GM18502 (cell line): ENCODE measurements at regions not wholly inside any gene's neighbourhood (a gene's known extent, or its start where the extent isn't known, plus 50 kb on each side); places are given as distances from the start of the nearest gene placed in this dataset.

ENCODE experiments used
- ATAC-seq: cut with Tn5 transposase; IDR thresholded peaks from one replicate; pipeline ENCODE4 v1.9.1; 2021; ENCODE audit warnings: mild to moderate bottlenecking; ENCODE audit not compliant: unreplicated experiment, poor library complexity

DNA sequence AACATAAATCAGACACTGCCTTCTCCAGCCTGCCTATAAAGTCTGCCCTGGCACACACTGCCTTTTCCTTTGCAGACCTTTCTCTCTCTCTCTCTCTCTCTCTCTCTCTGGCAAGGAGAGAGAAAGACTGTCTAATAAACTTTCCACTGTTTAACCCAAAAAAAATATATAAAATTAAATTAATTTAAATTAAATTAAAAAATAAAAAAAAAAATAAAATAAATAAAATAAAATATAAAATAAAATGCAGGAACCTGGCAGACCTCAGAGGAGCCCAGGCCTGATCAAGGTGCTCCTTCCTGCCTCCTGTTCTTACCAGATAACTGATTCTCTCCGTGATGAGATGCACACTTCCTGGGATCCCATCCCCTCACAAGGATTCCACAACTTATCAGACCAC, 103.9 kb upstream of the VASH1 start:
- no peak for ATAC-seq

DNA sequence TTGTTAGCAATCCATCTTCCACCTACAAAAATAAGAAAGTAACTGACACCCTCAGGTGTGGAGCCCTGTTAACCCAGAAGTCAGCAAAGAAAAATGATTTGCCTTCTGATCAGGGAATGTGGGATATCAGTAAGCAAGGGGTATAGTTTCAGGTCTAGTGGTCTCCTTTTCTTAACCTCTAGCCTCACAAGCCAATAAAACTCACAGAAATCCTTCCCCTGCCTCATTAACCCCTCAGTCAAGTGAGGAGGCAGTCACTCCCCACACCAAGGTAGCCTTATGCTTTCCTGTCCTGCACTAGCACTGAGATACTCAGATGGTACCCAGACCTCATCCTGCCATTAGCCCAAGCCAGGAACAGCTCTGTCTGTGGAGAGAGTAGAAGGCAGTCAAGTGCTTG, 103.4 kb upstream of the VASH1 start:
- no peak for ATAC-seq

DNA sequence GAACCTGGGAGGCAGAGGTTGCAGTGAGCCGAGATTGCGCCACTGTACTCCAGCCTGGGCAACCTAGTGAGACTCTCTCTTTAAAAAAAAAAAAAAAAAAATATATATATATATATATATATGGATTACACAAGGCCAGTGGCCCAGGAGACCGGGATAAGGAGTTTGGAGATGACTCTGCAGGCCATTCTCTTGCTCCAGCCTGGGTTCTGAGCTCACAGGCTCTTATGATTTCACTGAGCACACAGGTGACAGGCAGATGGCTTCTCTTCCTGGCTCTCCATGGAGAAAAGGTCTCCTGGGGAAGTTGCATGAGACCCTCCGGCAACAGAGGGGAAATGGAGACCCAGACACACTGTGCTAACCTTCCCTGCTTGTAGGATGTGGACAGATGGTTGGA, 98.7 kb upstream of the VASH1 start:
- ATAC-seq, result no peak

DNA sequence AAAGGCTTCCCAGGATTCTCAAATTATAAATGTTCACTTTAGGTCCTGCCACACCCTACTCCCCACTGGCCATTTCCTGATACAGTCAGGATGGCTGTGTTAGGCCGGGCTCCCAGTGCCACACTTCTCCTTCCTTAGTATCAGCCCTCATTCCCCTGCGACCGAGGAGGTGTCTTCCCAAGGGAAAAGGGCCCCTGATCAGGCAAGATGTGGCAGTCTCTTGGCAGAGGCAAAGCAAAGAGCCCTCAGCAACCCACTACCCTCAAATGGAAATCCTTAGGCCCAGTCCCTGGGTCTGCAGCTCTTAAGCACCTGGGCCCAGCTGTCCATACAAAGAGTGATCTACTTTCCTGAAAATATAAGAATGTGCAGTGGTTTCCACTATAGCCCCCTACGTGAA, 96.5 kb upstream of the VASH1 start:
- no peak for ATAC-seq

DNA sequence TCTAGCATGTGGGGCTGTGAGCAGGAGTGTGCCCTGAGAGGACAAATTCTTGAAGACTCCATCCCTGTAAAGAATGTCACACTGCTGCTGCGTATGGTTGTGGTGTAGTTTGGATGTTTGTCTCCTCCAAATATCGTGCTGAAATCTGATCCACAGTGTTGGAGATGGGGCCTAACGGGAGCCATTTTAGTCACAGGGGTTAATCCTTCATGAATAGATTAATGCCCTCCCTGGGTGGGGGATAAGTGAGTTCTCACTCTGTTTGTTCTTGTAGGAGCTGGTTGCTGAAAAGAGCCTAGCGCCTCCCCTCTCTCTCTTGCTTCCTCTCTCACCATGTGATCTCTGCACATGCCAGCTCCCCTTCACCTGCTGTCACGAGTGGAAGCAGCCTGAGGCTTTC, 94.5 kb upstream of the VASH1 start:
- no peak for ATAC-seq

DNA sequence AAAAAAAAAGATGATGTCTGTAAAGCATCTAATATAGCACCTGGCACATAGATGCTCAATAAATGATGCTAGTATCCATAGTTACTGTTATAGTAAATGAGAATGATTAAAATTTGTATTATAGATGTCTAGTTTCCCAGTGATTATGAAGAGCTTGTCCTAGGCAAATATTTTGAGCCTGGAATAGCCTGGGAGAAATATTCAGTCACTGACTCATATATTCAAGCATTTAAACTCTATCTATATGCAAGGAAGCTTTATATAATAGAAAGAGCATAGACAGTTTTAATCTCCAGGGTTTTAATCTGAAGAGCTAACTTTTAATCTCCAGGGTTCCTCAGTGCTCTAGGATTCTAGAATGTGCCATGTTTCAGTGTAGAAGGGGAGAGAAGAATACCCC, 91.5 kb upstream of the VASH1 start:
- no peak for ATAC-seq

DNA sequence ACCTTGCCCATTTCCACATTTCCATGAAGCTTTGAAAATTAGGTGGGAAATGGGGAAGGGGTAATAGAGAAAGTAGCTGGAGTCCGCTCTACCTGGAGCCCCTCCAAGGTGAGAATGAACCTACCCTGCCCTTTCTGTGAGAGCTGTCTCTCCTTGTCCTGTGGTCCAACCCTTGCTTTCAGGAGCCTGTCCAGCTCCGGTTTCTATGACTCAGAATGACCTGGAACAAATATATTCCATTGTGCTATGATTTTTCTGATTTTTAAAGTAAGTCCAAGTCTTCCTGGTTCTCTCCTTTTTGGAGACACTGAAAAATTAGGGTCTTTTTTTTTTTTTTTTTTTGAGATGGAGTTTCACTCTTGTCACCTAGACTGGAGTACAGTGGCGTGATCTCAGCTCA, 89.1 kb upstream of the VASH1 start:
- ATAC-seq, result no peak

DNA sequence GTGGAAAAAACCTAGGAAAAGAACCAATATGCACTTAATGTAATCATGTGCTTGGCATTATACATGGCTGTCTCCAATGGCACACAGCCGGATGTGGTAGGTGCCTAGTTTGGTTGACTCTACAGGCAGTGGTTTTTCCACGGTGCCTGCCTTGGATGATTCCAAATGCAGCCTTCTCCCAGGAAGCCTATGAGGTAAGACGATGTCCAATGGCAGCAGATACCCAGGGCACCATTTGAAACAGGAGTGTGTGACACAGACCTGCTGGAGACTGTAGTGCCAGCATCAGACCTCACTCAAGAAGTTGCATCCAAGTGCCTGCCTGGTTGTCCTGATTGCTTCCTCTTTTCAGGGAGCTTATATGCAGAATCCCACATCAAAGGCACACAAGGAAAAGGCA, 88.0 kb upstream of the VASH1 start:
- ATAC-seq, result no peak

DNA sequence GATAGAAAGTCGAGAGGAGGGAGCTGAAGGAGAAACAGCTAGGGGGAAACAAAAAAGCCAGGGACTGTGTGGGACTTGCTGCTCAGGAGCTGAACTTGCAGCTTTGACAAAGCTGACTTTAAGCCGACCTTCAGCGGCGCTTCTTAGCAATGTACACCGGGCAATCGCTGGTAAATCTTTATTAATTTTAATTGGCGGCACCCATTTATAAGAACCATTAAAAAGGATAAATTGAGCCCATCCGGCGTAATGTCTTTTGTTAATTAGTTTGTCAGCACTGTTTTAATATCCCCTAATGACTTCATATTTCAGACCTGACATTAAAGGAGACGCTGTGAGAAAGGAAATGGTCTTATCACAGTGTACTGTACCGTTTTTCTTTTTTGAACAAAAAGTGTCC, 86.2 kb upstream of the VASH1 start:
- ATAC-seq, result no peak

DNA sequence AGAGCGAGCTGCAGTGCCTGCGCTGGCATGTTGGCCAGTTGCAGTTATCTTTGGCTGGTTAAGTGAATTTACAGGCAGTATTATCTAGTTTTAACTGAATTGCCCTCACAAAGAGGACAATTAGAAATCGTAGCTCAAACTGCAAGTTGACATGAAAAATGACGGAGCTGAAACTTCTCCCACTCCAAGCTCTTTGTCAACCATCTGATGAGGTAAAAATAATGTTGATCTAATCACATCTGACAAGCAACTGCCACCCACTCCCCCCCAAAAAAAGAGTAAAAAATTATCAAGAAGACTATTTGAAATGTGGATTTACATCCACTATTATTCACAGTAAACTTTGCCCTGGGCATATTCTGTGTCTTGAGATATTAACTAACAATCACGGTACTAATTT, 84.7 kb upstream of the VASH1 start:
- no peak for ATAC-seq

DNA sequence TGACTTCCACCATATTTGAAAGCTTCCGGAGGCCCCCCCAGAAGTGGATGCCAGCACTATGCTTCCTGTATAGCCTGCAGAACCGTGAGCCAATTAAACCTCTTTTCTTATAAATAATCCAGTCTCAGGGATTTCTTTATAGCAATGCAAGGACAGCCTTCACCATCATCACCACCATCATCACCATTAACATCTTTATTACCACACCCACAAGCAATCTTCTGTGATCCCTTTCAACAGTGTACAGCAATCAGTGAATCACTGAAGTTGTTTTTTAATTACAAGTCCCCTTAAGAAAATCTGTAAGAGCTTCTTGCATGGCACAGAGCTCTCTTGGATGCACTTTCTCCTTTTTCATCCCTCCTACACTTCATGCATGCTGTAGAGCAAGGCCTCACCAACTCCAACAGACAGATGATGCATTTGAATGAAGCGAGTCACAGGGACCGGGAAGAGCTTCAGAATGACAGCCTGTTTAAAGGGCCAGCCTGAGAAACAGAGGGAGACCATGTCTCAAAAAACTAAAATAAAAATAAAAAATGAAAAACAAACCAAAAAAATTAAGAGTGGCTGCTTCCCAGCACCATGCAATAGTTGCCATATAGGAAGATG, 83.6 kb upstream of the VASH1 start:
- ATAC-seq, result no peak

DNA sequence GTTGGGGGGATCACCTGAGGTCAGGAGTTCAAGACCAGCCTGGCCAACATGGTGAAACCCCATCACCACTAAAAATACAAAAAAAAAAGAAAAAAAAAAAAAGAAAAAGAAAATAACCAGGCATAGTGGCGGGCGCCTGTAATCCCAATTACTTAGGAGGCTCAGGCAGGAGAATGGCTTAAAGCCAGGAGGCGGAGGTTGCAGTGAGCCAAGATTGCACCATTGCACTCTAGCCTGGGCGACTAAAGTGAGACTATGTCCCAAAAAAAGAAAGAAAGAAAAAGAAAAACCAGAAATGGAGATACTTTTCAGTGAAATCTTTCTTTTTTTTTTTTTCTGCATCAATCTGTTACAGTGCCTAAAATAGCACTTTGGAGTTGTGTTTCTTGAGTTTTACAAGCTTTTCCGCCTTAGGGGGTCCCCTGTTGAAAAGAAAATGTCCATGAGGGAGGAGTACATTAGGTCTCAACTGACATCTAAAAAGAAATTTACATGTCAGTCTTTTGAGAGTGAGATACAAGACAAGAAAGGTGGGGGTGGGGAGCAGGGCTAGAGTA, 82.9 kb upstream of the VASH1 start:
- ATAC-seq, result no peak

DNA sequence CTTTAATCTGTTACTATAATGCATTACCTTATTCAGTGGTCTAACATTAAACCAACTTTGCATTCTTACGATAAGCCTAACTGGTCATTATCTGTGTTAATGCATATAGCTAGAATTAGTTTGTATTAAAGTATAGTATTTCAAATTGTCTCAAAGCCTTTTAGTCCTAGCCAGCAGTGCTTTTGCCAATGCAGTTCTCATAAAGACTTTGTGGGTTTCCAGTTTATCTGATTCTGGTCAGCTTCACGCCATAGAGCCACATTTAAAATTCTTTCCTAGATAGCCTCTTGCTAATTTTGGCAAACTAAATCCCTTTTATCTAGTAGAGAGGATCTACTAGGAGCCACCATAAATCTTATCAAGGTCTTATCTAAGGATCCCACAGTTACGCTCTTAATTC, 78.9 kb upstream of the VASH1 start:
- no peak for ATAC-seq

DNA sequence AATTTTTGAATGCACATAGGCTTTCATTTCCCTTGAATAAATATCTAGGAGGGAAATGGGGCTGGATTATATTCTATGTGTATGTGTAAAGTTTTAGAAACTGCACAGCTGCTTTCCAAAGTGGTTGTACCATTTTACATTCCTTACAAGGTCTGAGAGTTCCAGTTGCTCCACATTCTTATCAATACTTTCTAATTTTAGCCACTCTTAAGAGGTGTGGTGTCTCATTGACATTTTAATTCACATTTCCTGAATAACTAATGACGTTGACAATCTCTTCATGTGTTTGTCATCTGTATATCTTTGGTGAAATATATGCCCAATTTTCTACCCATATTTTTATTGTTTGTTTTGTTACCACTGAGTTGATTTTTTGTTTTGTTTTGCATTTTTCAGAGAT, 74.6 kb upstream of the VASH1 start:
- no peak for ATAC-seq

DNA sequence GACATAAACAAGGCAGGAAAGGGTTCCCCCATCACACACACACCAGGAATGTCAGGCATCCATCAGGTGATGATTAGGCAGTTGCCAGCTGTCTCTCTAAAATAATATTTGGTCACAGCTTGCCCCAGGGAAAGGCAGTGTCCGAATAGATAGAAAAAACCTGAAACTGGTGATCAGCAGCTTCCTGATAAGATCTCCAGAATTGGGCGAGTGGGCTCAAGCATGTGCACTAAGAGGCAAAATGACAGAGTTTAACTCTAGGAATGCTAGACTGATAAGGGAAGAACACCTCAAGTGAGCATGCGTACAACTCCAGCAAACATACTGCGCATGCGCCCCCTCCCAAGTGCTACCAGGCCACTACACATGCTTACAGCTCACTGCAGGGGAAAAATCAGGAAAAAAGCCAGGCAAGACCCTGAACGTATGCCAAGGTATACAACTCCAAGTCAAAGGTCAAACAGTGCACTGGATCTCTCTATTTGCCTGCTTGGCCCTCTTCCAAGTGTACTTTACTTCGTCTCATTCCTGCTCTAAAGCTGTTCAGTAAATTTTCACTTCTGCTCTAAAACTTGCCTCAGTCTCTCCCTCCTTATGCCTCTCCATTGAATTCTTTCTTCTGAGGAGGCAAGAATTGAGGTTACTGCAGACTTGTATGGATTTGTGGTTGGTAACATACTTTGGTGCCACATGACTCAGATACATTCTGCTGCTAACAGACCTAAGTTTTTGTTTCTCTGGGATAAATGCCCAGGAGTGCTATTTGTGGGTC, 73.5 kb upstream of the VASH1 start:
- ATAC-seq, result no peak

DNA sequence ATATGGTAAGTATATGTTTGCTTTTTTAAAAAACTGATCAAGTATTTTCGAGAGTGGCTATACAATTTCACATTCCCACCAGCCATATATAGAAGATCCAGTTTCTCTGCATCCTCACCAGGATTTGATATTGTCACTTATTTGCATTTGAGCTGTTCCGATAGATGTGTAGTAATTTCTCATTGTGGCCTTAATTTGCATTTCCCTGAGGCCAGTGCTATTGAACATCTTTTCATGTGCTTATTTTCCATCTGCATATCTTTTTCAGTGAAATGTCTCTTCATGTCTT, 72.9 kb upstream of the VASH1 start:
- ATAC-seq, result no peak

DNA sequence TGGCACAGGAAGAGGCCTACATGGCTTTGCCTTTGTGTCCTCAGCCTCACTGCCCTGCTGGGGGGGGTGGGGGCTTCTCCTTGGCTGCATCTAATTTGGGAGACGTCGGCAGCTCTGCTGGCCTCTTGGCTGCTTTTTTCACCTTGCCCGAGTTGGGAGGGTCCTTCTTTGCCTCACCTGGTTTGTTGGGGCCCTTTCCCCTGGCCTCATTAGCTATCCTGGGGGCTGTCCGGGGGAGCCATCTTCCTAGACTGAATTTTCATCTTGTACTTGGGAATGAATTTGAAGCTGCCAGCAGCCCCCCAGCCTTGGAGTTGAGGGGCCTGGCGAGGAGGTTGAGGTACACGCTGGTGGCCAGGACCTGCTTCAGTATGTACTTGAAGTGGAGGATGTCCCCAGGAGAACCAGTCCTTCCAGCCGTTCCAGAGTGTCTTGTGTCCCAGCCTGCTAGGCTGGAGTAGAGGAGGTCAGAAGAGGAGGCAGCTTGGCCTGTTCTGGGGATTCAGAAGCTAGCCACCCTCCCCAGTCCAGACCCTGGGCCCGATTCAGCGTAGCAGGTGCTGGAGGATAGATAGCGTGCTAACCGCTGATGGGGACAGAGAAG, 70.7 kb upstream of the VASH1 start:
- no peak for ATAC-seq

DNA sequence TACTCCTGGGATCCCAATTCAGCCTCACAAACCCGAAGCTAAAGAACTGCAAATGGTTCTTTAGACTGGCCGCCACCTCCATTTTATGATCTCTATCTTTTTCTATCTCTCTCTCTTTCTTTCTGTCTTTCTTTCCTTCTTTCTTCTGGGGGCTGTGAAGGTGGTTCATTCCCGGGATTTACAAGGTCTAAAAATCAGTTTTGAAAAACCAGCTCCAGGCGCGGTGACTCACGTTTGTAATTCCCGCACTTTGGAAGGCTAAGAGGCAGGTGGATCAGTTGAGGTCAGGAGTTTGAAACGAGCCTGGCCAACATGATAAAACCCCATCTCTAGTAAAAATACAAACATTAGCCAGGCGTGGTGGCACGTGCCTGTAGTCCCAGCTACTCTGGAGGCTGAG, 67.2 kb upstream of the VASH1 start:
- no peak for ATAC-seq

DNA sequence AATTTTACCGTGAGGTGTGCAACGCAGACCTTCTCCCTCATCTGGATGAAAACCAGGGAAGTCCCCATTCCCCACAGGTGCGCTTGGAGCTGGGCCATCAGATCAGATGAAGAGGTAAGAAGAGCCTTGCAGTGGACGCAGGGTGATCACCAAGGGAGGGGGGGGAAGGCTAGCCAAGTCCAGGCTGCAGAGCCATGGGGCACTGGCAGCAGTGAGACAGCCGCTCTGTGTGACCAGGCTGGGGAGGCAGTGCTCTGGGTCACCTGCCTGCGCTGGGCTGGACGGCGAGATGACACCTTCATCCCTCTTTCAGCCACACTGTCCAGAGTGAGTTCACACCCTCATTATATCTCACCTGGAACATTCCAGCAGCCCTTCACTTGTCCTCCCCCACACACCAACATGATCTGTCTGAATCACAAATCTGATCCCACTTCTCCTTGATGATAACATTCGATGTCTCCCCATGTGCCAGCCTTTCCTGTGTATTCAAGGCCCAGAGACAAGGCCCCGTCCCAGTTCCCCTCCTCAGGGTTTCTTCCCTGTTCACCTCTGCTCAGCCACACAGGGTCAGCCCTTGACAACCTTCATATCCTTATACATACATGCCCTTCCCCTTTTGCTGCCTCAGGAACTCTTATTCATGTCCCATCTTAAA, 65.9 kb upstream of the VASH1 start:
- ATAC-seq, result no peak

DNA sequence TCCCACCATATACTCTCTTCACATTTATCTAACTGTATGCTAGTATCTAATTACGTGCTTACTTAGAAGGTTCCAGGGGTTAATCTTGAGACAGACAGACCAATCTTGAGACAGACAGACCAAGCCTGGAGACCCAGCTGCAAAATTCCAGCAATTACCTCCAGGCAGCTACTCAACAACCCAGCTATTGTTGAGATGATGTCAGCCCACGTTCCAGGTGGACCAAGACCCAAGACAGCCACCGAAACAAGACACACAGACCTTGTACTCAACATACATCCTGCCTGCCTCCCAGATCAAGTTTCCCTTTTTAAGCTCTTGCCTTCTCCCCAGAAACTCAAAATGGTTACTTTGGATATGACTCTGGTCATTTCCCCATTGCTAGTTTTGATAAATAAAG, 64.9 kb upstream of the VASH1 start:
- no peak for ATAC-seq

DNA sequence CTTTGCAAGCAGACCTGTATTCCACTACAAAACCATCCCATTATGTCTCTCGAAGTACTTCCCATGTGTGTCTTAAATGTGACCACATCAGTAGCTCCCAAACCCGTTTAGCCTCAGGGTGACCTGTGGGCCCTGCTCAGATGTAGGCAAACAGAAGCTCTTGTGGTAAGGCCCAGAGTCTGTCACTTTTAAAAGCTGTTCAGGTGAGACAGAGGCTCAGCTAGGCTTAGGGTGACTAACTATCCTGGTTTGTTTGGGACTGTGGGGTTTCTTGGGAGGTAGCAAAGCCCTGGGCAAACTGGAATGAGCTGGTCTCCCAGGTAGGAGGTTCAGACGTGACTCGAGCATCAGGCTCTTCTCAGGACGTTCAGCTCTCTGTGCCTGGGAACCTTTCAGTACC, 64.5 kb upstream of the VASH1 start:
- no peak for ATAC-seq
